22Rv1 (cell line): ENCODE measurements at regions not wholly inside any gene's neighbourhood (a gene's known extent, or its start where the extent isn't known, plus 50 kb on each side); places are given as distances from the start of the nearest gene placed in this dataset.

Experiments used
- CTCF ChIP-seq: fragments of 450-650 bp; IDR thresholded peaks from 2 replicates; pipeline ENCODE4 v1.5.1; 2017; ENCODE audit warnings: mild to moderate bottlenecking
- ZFX ChIP-seq: fragments of 450-650 bp; IDR thresholded peaks from 2 replicates; pipeline ENCODE4 v1.6.1; 2017; ENCODE audit warnings: antibody characterized with exemption, borderline replicate concordance

GRCh38 chr2:102983786-102984185, 222.0 kb downstream of the TMEM182 start:
- no peak for TF ChIP-seq ZFX
- no peak for TF ChIP-seq CTCF
